K562 (cell line): ENCODE measurements at regions not wholly inside any gene's neighbourhood (a gene's known extent, or its start where the extent isn't known, plus 50 kb on each side); places are given as distances from the start of the nearest gene placed in this dataset.

Source experiments
- ATAC-seq: fragments of 200-7000 bp; cut with Tn5 transposase; 3 replicates; pipeline ENCODE4 v1.9.1; 2020; ENCODE audit warnings: moderate library complexity
- BruUV-seq: library from RNA; stranded (reverse); fragments of 400-500 nt; replicated peaks from 2 replicates; lab custom pipeline; 2021; lab: Mats Ljungman, UMichigan
- CTCF ChIA-PET: fragments of 300-600 bp; formaldehyde crosslinking; extraction: SDS; loops from one replicate; lab custom pipeline; 2021; ENCODE audit warnings: low intra/inter-chr PET ratio; lab: Yijun Ruan, JAX
- POLR2A ChIA-PET: fragments of 300-600, 350-650 bp; sonication (Branson Sonifier 250); formaldehyde crosslinking; extraction: SDS; loops from one replicate; lab custom pipeline; 2021; ENCODE audit warnings: antibody characterized with exemption, inconsistent platforms; lab: Yijun Ruan, JAX
- DNase-seq, 4 experiments: peaks; one replicate each; pipeline versions ENCODE4 v3.0.0 to v3.0.0-alpha.2; 2011 to 2018; ENCODE audit warnings: low spot score in 3 of 4, mixed read lengths in 3 of 4; ENCODE audit errors: extremely low read depth in 1 of 4
- FAIRE-seq: peaks from 2 replicates; lab custom pipeline; 2011; peaks lifted over from hg19 to GRCh38; lab: Jason Lieb, UNC
- H2AFZ ChIP-seq: 2 replicates; pipeline ENCODE4 v1.6.0; 2011; ENCODE audit warnings: low read depth, low read length, control low read depth, inconsistent platforms
- H3K27ac ChIP-seq: fragments of 200-600 bp; 3 replicates; pipeline ENCODE4 v1.8.0; 2011; ENCODE audit warnings: low read depth, mild to moderate bottlenecking, control low read depth, inconsistent platforms, low read length, moderate library complexity, mixed read lengths; ENCODE audit errors: extremely low read depth
- H3K27me3 ChIP-seq, 2 experiments: fragments of 300-600 bp in 1 of 2; 2 replicates in 1 of 2; 3 replicates in 1 of 2; pipeline versions ENCODE4 v1.6.0 to v1.8.0; 2011; ENCODE audit warnings: inconsistent platforms in 2 of 2, low read length in 2 of 2, mild to moderate bottlenecking in 1 of 2, mixed read lengths in 1 of 2, moderate library complexity in 1 of 2; ENCODE audit not compliant: control insufficient read depth in 2 of 2, insufficient read depth in 2 of 2
- H3K36me3 ChIP-seq: fragments of 300-600 bp; 3 replicates; pipeline ENCODE4 v1.8.0; 2011; ENCODE audit warnings: mild to moderate bottlenecking, low read length, inconsistent platforms; ENCODE audit not compliant: control insufficient read depth, insufficient read depth
- H3K4me1 ChIP-seq, 2 experiments: fragments of 200-600 bp in 1 of 2; replicated peaks in 1 of 2; 2 replicates in 1 of 2; 3 replicates in 1 of 2; pipeline versions ENCODE4 v1.5.1 to v1.8.0; 2011; ENCODE audit warnings: inconsistent platforms in 2 of 2, low read length in 2 of 2, mild to moderate bottlenecking in 1 of 2, mixed read lengths in 1 of 2, moderate library complexity in 1 of 2; ENCODE audit not compliant: control insufficient read depth in 2 of 2, insufficient read depth in 2 of 2
- H3K4me2 ChIP-seq: 2 replicates; pipeline ENCODE4 v1.6.1; 2011; ENCODE audit warnings: low read length, control low read depth, inconsistent platforms, mixed read lengths; ENCODE audit not compliant: insufficient read depth
- H3K4me3 ChIP-seq: fragments of 200-600 bp; sonication (generic), shearing (Covaris generic); 2 replicates; pipeline ENCODE4 v1.5.1; 2016; ENCODE audit warnings: control low read depth, inconsistent platforms
- H3K79me2 ChIP-seq: fragments of 200-600 bp; 3 replicates; pipeline ENCODE4 v1.8.0; 2011; ENCODE audit warnings: low read length, inconsistent platforms; ENCODE audit not compliant: control insufficient read depth, insufficient read depth
- H3K9ac ChIP-seq, 2 experiments: 2 replicates each; pipeline versions ENCODE4 v1.6.0 to v1.6.1; 2011; ENCODE audit warnings: low read depth in 2 of 2, low read length in 2 of 2, control low read depth in 1 of 2, inconsistent platforms in 1 of 2, mild to moderate bottlenecking in 1 of 2, mixed read lengths in 1 of 2; ENCODE audit not compliant: insufficient read depth in 1 of 2
- H3K9me1 ChIP-seq: one replicate; pipeline ENCODE4 v1.6.0; 2011; ENCODE audit warnings: inconsistent platforms, mild to moderate bottlenecking, low read length, moderate library complexity; ENCODE audit not compliant: control insufficient read depth, insufficient read depth
- H3K9me3 ChIP-seq: replicated peaks from 2 replicates; pipeline ENCODE4 v1.5.1; 2011; ENCODE audit warnings: low read depth, low read length, inconsistent platforms; ENCODE audit not compliant: control insufficient read depth, insufficient read depth
- H4K20me1 ChIP-seq: replicated peaks from 2 replicates; pipeline ENCODE4 v1.6.1; 2011; ENCODE audit warnings: low read length, inconsistent platforms, mixed read lengths; ENCODE audit not compliant: control insufficient read depth, insufficient read depth
- DACH1 ChIP-seq: fragments of 450-650 bp; IDR thresholded peaks from 2 replicates; pipeline ENCODE4 v1.6.1; 2018; ENCODE audit not compliant: partially characterized antibody
- NCOA1 ChIP-seq: fragments of 450-650 bp; IDR thresholded peaks from 2 replicates; pipeline ENCODE4 v1.6.1; 2016; ENCODE audit warnings: low read depth
- NONO ChIP-seq, 2 experiments: fragments of 200-400 bp in 1 of 2; fragments of 450-650 bp in 1 of 2; formaldehyde crosslinking in 1 of 2; IDR thresholded peaks; 2 replicates each; pipeline ENCODE4 v1.6.1; 2017; ENCODE audit warnings: low read depth in 2 of 2, mild to moderate bottlenecking in 2 of 2, moderate library complexity in 2 of 2, low read length in 1 of 2
- RBM17 ChIP-seq: fragments of 200-400 bp; formaldehyde crosslinking; IDR thresholded peaks from 2 replicates; pipeline ENCODE4 v1.6.1; 2017; ENCODE audit warnings: low read depth, mild to moderate bottlenecking, low read length, borderline replicate concordance
- SAP30 ChIP-seq: fragments of 200-600 bp; sonication (generic); IDR thresholded peaks from 2 replicates; pipeline ENCODE4 v1.6.1; 2012; ENCODE audit warnings: borderline replicate concordance, low read depth, mild to moderate bottlenecking, moderate library complexity, low read length, control low read depth, inconsistent platforms; ENCODE audit not compliant: insufficient read depth, poor library complexity, severe bottlenecking
- U2AF2 ChIP-seq: fragments of 200-400 bp; formaldehyde crosslinking; optimal IDR thresholded peaks from 2 replicates; pipeline ENCODE3; 2017; ENCODE audit warnings: low read depth, mild to moderate bottlenecking, low read length
- ZKSCAN3 ChIP-seq: fragments of 250-450 bp; sonication (Bioruptor Pico); IDR thresholded peaks from 2 replicates; pipeline ENCODE4 v1.4.0; 2020
- ZNF778 ChIP-seq: fragments of 450-650 bp; formaldehyde crosslinking; IDR thresholded peaks from 2 replicates; pipeline ENCODE4 v1.4.0; 2020; ENCODE audit warnings: mild to moderate bottlenecking, moderate library complexity
- WGBS: fragments of 100-300 bp; shearing (Covaris generic); methylation state at CpG from one replicate; pipeline ENCODE4 v1.1.6; 2016; ENCODE audit warnings: low coverage, mixed read lengths; ENCODE audit not compliant: insufficient coverage; ENCODE audit errors: missing lambda C conversion rate; 5-methylcytosine and 5-hydroxymethylcytosine counted together
- in situ Hi-C: fragments of 300-500 bp; cut with MboI; formaldehyde crosslinking; loops from 4 replicates; pipeline ENCODE4 v1.15.0; 2018; ENCODE audit warnings: inconsistent platforms, mixed read lengths
- intact Hi-C: fragments of 100-400 bp; cut with micrococcal nuclease; formaldehyde crosslinking; loops from 2 replicates; pipeline ENCODE4 v1.14.2; 2022
- TF ChIP-seq, protein P1 (sequence below): fragments of 250-450 bp; sonication (Bioruptor Pico); IDR thresholded peaks from 2 replicates; pipeline ENCODE4 v1.4.0; 2020; ENCODE audit warnings: mild to moderate bottlenecking, moderate library complexity
- TF ChIP-seq, protein P2 (sequence below): fragments of 250-450 bp; sonication (Bioruptor Pico); IDR thresholded peaks from 2 replicates; pipeline ENCODE4 v1.5.0; 2021; ENCODE audit warnings: mild to moderate bottlenecking, borderline replicate concordance
- TF ChIP-seq, protein P3 (sequence below): sonication (generic); formaldehyde crosslinking; IDR thresholded peaks from 2 replicates; pipeline ENCODE4 v1.9.0; 2022; ENCODE audit warnings: mild to moderate bottlenecking, missing genetic modification reagents
- TF ChIP-seq, protein P4 (sequence below): IDR thresholded peaks from 2 replicates; pipeline ENCODE4 v1.6.1; 2014; ENCODE audit warnings: antibody characterized with exemption
- TF ChIP-seq, protein P5 (sequence below): fragments of 250-450 bp; sonication (Bioruptor Pico); IDR thresholded peaks from 2 replicates; pipeline ENCODE4 v1.9.0; 2021; ENCODE audit warnings: mild to moderate bottlenecking

DNA sequence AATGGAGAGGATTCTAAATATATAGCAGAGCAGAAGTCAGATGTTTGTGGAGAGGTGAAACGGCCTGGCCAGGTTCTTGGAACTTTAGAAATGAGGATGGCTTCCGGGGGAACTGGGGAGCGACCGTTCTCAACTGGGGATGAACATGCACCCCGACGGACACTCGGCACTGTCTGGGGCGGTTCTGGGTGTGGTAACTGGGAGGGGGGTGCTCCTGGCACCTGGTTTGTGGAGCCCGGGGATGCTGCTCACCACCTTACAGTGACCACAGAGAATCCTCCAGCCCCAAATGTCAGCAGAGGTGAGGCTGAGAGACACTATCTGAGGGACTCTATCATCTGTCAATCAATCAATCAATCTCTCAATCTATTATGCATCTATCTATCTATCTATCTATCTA, 69.0 kb upstream of the PPP2R3B start:
- 69% methylated on average over 9 of the region's 9 CpGs for WGBS
- H2AFZ ChIP-seq: no peak overlapping the region
- H3K9me1 ChIP-seq: no peaks in the 10 kb centered on the region
- H3K79me2 ChIP-seq: no peaks in the 10 kb centered on the region
- CTCF ChIA-PET: no interaction called here
- H3K27me3 ChIP-seq: peaks cover 2 to 12% of the 10 kb centered on the region in 2 experiments; a peak in 3 of 5 replicates
- no peak for FAIRE-seq
- H3K4me2 ChIP-seq: no peak overlapping the region
- H3K4me3 ChIP-seq: no peak overlapping the region
- H4K20me1 ChIP-seq: no peaks in the 10 kb centered on the region
- no peak for DNase-seq
- no peak for ATAC-seq
- no peaks in the 10 kb centered on the region for H3K36me3 ChIP-seq
- H3K9ac ChIP-seq: no peak overlapping the region
- H3K27ac ChIP-seq: no peak overlapping the region
- in situ Hi-C loops (no loop called here), intact Hi-C loops (no loop called here)
- H3K9me3 ChIP-seq: 0 out of 2 replicates have a peak, but pooled peaks cover 2% of the 10 kb centered on the region
- POLR2A ChIA-PET: no interaction called here
- no peaks in the 10 kb centered on the region for H3K4me1 ChIP-seq
- BruUV-seq: no TSS peak
- TF ChIP-seq, protein P1, sequence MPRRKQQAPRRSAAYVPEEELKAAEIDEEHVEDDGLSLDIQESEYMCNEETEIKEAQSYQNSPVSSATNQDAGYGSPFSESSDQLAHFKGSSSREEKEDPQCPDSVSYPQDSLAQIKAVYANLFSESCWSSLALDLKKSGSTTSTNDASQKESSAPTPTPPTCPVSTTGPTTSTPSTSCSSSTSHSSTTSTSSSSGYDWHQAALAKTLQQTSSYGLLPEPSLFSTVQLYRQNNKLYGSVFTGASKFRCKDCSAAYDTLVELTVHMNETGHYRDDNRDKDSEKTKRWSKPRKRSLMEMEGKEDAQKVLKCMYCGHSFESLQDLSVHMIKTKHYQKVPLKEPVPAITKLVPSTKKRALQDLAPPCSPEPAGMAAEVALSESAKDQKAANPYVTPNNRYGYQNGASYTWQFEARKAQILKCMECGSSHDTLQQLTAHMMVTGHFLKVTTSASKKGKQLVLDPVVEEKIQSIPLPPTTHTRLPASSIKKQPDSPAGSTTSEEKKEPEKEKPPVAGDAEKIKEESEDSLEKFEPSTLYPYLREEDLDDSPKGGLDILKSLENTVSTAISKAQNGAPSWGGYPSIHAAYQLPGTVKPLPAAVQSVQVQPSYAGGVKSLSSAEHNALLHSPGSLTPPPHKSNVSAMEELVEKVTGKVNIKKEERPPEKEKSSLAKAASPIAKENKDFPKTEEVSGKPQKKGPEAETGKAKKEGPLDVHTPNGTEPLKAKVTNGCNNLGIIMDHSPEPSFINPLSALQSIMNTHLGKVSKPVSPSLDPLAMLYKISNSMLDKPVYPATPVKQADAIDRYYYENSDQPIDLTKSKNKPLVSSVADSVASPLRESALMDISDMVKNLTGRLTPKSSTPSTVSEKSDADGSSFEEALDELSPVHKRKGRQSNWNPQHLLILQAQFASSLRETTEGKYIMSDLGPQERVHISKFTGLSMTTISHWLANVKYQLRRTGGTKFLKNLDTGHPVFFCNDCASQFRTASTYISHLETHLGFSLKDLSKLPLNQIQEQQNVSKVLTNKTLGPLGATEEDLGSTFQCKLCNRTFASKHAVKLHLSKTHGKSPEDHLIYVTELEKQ (CRISPR knock-in tag): no peak
- TF ChIP-seq NONO (IDR thresholded peaks at IDR 0.05; ENCODE audit: low read depth in 2 of 2, low read length in 1 of 2): no peak
- TF ChIP-seq, protein P2, sequence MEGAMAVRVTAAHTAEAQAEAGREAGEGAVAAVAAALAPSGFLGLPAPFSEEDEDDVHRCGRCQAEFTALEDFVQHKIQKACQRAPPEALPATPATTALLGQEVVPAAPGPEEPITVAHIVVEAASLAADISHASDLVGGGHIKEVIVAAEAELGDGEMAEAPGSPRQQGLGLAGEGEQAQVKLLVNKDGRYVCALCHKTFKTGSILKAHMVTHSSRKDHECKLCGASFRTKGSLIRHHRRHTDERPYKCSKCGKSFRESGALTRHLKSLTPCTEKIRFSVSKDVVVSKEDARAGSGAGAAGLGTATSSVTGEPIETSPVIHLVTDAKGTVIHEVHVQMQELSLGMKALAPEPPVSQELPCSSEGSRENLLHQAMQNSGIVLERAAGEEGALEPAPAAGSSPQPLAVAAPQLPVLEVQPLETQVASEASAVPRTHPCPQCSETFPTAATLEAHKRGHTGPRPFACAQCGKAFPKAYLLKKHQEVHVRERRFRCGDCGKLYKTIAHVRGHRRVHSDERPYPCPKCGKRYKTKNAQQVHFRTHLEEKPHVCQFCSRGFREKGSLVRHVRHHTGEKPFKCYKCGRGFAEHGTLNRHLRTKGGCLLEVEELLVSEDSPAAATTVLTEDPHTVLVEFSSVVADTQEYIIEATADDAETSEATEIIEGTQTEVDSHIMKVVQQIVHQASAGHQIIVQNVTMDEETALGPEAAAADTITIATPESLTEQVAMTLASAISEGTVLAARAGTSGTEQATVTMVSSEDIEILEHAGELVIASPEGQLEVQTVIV (CRISPR knock-in tag): no peak
- TF ChIP-seq NCOA1: no peak
- no peak for TF ChIP-seq DACH1
- TF ChIP-seq, protein P3, sequence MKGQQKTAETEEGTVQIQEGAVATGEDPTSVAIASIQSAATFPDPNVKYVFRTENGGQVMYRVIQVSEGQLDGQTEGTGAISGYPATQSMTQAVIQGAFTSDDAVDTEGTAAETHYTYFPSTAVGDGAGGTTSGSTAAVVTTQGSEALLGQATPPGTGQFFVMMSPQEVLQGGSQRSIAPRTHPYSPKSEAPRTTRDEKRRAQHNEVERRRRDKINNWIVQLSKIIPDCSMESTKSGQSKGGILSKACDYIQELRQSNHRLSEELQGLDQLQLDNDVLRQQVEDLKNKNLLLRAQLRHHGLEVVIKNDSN: no peak
- TF ChIP-seq, protein P4, sequence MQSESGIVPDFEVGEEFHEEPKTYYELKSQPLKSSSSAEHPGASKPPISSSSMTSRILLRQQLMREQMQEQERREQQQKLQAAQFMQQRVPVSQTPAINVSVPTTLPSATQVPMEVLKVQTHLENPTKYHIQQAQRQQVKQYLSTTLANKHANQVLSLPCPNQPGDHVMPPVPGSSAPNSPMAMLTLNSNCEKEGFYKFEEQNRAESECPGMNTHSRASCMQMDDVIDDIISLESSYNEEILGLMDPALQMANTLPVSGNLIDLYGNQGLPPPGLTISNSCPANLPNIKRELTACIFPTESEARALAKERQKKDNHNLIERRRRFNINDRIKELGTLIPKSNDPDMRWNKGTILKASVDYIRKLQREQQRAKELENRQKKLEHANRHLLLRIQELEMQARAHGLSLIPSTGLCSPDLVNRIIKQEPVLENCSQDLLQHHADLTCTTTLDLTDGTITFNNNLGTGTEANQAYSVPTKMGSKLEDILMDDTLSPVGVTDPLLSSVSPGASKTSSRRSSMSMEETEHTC: no peak
- TF ChIP-seq ZKSCAN3 (CRISPR knock-in tag): no peak
- TF ChIP-seq RBM17: no peak
- TF ChIP-seq U2AF2: no peak
- no peak for TF ChIP-seq SAP30
- TF ChIP-seq, protein P5, sequence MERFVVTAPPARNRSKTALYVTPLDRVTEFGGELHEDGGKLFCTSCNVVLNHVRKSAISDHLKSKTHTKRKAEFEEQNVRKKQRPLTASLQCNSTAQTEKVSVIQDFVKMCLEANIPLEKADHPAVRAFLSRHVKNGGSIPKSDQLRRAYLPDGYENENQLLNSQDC (CRISPR knock-in tag): no peak
- no peak for TF ChIP-seq ZNF778 (CRISPR knock-in tag)
